ENCODE measurements at regions not wholly inside any gene's neighbourhood (a gene's known extent, or its start where the extent isn't known, plus 50 kb on each side); places are given as distances from the start of the nearest gene placed in this dataset.

DNA sequence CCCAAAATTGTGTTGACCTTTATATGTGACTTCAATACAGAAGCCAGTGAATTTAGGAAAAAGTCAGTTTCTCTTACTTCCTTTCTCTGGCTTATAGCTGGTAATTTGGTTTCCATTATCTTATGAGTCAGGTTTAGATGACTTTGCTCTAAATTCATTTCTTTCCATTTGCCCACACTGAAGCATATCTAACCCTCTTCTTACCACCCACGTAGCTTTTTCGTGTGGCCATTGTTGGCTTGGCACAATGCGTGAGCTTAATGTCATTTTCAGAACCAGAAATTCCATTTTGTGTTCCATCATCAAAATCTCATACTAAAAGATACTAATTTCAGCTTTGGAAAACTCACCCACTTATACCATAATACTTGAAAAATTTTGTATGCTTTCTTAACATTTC lies 271.2 kb downstream of the INHBA start:
- peaks cover 9% of the 10 kb centered on the region for H3K9me3 Mint-ChIP-seq (ENCODE audit: unreplicated experiment)
- TF ChIP-seq, protein P1, sequence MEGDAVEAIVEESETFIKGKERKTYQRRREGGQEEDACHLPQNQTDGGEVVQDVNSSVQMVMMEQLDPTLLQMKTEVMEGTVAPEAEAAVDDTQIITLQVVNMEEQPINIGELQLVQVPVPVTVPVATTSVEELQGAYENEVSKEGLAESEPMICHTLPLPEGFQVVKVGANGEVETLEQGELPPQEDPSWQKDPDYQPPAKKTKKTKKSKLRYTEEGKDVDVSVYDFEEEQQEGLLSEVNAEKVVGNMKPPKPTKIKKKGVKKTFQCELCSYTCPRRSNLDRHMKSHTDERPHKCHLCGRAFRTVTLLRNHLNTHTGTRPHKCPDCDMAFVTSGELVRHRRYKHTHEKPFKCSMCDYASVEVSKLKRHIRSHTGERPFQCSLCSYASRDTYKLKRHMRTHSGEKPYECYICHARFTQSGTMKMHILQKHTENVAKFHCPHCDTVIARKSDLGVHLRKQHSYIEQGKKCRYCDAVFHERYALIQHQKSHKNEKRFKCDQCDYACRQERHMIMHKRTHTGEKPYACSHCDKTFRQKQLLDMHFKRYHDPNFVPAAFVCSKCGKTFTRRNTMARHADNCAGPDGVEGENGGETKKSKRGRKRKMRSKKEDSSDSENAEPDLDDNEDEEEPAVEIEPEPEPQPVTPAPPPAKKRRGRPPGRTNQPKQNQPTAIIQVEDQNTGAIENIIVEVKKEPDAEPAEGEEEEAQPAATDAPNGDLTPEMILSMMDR (IDR thresholded peaks at IDR 0.05): no peak
- no peaks in the 10 kb centered on the region for H3K36me3 Mint-ChIP-seq (ENCODE audit: unreplicated experiment)
- DNase-seq (ENCODE audit: extremely low spot score, unreplicated experiment): no peak
- no peaks in the 10 kb centered on the region for H3K27me3 Mint-ChIP-seq (ENCODE audit: unreplicated experiment)
- no peak overlapping the region for H3K27ac Mint-ChIP-seq (ENCODE audit: unreplicated experiment)
- H3K4me3 Mint-ChIP-seq (ENCODE audit: unreplicated experiment): no peak overlapping the region
- H3K4me1 Mint-ChIP-seq (ENCODE audit: unreplicated experiment): no peaks in the 10 kb centered on the region

- DNase-seq (ENCODE audit: extremely low spot score, unreplicated experiment): no peak
- no peaks in the 10 kb centered on the region for H3K36me3 Mint-ChIP-seq (ENCODE audit: unreplicated experiment)
- H3K27ac Mint-ChIP-seq (ENCODE audit: unreplicated experiment): no peak overlapping the region
- no peaks in the 10 kb centered on the region for H3K27me3 Mint-ChIP-seq (ENCODE audit: unreplicated experiment)
- peaks cover 6% of the 10 kb centered on the region for H3K9me3 Mint-ChIP-seq (ENCODE audit: unreplicated experiment)
- H3K4me1 Mint-ChIP-seq (ENCODE audit: unreplicated experiment): peaks cover 18% of the 10 kb centered on the region
- TF ChIP-seq, protein P1 (IDR thresholded peaks at IDR 0.05): no peak
- H3K4me3 Mint-ChIP-seq (ENCODE audit: unreplicated experiment): no peak overlapping the region
Measured at GRCh38 chr7:41428381-41428780, 274.5 kb downstream of the INHBA start.

DNA sequence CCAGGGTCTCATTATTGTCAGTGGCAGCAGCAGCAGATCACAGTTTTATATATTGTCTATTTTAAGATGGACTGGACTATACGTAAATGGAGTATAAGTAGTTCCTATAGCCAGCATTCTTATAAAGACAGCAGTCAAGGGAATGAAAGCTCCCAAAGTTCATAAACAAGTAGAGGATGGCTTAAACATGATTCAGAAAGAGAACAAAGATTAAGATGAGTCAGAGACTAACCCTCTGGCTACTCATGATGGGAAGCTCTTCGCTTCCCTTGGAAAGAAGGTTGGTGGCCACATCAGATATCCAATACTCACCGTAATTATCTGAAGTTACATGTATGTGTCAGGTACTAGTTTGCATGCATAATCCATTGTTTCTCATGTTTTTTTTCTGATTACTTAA lies 277.0 kb downstream of the INHBA start:
- Mint-ChIP-seq H3K4me3 (ENCODE audit: unreplicated experiment) (no peak overlapping the region), H3K36me3 (ENCODE audit: unreplicated experiment) (no peaks in the 10 kb centered on the region), H3K27ac (ENCODE audit: unreplicated experiment) (no peak overlapping the region), H3K4me1 (ENCODE audit: unreplicated experiment) (peaks cover 18% of the 10 kb centered on the region), H3K27me3 (ENCODE audit: unreplicated experiment) (no peaks in the 10 kb centered on the region), H3K9me3 (ENCODE audit: unreplicated experiment) (no peaks in the 10 kb centered on the region)
- DNase-seq (ENCODE audit: extremely low spot score, unreplicated experiment): no peak
- TF ChIP-seq, protein P1 (IDR thresholded peaks at IDR 0.05): no peak

GRCh38 chr7:41421056-41421455 lies 281.8 kb downstream of the INHBA start:
- TF ChIP-seq, protein P1 (IDR thresholded peaks at IDR 0.05): no peak
- no peaks in the 10 kb centered on the region for H3K27me3 Mint-ChIP-seq (ENCODE audit: unreplicated experiment)

DNA sequence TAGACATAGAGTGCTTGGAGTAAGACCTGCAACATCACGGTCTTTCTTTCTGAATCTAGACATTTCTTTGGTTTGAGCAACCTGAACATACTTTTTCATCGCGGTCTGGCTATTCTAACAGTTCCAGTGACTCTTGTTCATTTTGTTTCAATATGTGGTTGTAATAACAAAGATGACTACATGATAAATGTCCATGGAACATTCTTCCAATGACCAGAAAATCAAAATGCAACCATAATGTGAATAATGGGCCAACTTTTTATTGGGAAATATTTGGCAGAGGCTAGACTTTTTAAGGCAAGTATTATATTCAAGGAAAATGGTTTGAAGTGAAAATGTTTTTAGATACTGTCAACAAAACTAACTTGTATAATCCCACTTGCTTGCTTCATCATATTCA lies 282.5 kb downstream of the INHBA start:
- Mint-ChIP-seq H3K4me1 (ENCODE audit: unreplicated experiment) (peaks cover 14% of the 10 kb centered on the region), H3K4me3 (ENCODE audit: unreplicated experiment) (no peak overlapping the region), H3K36me3 (ENCODE audit: unreplicated experiment) (no peaks in the 10 kb centered on the region), H3K27ac (ENCODE audit: unreplicated experiment) (no peak overlapping the region), H3K27me3 (ENCODE audit: unreplicated experiment) (no peaks in the 10 kb centered on the region), H3K9me3 (ENCODE audit: unreplicated experiment) (no peaks in the 10 kb centered on the region)
- TF ChIP-seq, protein P1 (IDR thresholded peaks at IDR 0.05): no peak
- DNase-seq (ENCODE audit: extremely low spot score, unreplicated experiment): no peak

More at GRCh38 chr7:41421056-41421455, 281.8 kb downstream of the INHBA start:
- no peak for DNase-seq (ENCODE audit: extremely low spot score, unreplicated experiment)
- H3K27ac Mint-ChIP-seq (ENCODE audit: unreplicated experiment): no peak overlapping the region
- no peaks in the 10 kb centered on the region for H3K36me3 Mint-ChIP-seq (ENCODE audit: unreplicated experiment)
- H3K4me1 Mint-ChIP-seq (ENCODE audit: unreplicated experiment): peaks cover 18% of the 10 kb centered on the region
- H3K9me3 Mint-ChIP-seq (ENCODE audit: unreplicated experiment): no peaks in the 10 kb centered on the region
- H3K4me3 Mint-ChIP-seq (ENCODE audit: unreplicated experiment): no peak overlapping the region

All from osteocyte (in vitro differentiated cells).